CD4-positive, alpha-beta T cell treated with Interleukin-6 for 4 hours (primary cell): ENCODE measurements at regions not wholly inside any gene's neighbourhood (a gene's known extent, or its start where the extent isn't known, plus 50 kb on each side); places are given as distances from the start of the nearest gene placed in this dataset.
"Not testable (repeated sequence)": the region's sequence is repeated elsewhere in the genome, so short reads cannot be mapped to it uniquely, and the experiment has no call there.

Experiments used
- DNase-seq: peaks from one replicate; pipeline ENCODE4 v3.0.0-alpha.2; 2020; ENCODE audit warnings: mixed read lengths

- not testable (repeated sequence) for DNase-seq
Measured at GRCh38 chr5:177664737-177665136, 64.8 kb downstream of the B4GALT7 start.

- DNase-seq, result not testable (repeated sequence)
Measured at GRCh38 chr5:177665172-177665571, 65.2 kb downstream of the B4GALT7 start.

GRCh38 chr5:177665960-177666359, 66.0 kb downstream of the B4GALT7 start:
- not testable (repeated sequence) for DNase-seq

GRCh38 chr5:177671035-177671754, 71.3 kb downstream of the B4GALT7 start:
- DNase-seq, result not testable (repeated sequence)

- DNase-seq, result peak; percentile 89
Measured at GRCh38 chr5:177671755-177672690, 72.1 kb downstream of the B4GALT7 start.
